HG02798 (cell line): ENCODE measurements at regions not wholly inside any gene's neighbourhood (a gene's known extent, or its start where the extent isn't known, plus 50 kb on each side); places are given as distances from the start of the nearest gene placed in this dataset.

Experiments used
- ATAC-seq: cut with Tn5 transposase; IDR thresholded peaks from one replicate; pipeline ENCODE4 v1.9.1; 2021; ENCODE audit warnings: mild to moderate bottlenecking; ENCODE audit not compliant: unreplicated experiment, poor library complexity

GRCh38 chr7:155138204-155138603, 68.1 kb downstream of the HTR5A start:
- ATAC-seq, result no peak

- no peak for ATAC-seq
Measured at GRCh38 chr7:155141562-155141961, 71.4 kb downstream of the HTR5A start.

GRCh38 chr7:155143381-155143780, 73.3 kb downstream of the HTR5A start:
- no peak for ATAC-seq

- no peak for ATAC-seq
Measured at GRCh38 chr7:155144371-155144770, 74.2 kb downstream of the HTR5A start.

- ATAC-seq, result no peak
Measured at GRCh38 chr7:155145477-155146255, 75.5 kb downstream of the HTR5A start.

DNA sequence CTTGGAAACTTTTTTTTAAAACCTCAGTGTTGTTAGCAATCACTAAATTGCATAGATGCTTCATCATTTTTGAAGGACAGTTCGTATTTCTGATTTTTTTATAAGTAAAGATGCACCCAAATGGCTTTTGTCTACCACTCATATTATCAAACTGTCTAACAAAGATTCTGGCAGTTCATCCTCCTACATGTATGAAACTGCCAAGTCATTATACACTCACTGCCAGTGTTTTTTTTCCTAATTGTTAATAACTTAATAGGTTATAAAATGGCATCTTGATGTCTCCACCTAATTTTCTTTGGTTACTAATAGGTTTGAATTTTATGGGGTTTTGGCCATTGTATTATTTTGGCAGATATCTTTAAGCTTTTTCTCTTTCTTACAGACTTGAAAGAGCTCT, 77.0 kb downstream of the HTR5A start:
- ATAC-seq, result no peak

- ATAC-seq, result no peak
Measured at GRCh38 chr7:155147624-155148023, 77.5 kb downstream of the HTR5A start.

DNA sequence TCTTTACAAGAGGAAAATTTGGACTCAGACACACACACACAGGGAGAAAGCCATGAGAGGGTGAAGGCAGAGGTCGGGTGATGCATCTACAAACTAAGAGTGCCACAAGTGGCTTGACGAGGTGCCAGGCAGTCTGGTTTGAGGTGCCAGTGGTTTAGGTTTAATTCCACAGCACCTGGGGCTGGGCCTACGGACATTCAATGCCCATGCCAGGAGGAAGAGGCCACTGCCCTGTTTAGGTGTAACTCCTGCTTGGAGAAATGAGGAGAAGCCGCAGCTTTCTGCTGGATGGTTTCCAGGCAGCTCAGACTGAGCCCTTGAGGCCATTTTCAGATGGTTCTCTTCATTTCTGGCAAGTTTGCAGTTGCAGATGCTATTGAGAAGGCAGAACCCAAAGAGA, 83.6 kb downstream of the HTR5A start:
- ATAC-seq, result no peak

DNA sequence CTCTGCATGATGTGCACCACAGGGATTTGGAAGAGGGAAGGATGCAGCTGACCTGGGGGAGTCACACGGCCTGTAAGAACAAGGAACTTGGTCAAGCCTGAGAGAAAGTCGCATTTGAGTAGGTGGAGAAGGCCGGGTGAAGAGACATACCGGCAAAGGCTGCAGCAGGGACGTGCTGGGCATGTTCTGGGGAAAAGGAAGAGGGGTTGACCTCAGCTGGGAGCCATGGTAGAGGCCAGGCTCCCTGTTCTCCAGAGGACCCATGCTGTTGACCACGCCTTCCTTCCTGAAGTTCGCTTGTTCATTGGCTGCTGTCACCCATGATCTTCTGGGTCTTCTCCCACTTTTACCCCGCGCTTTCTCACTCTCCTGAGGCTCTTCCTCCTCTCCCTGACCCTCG, 84.5 kb downstream of the HTR5A start:
- ATAC-seq, result no peak

DNA sequence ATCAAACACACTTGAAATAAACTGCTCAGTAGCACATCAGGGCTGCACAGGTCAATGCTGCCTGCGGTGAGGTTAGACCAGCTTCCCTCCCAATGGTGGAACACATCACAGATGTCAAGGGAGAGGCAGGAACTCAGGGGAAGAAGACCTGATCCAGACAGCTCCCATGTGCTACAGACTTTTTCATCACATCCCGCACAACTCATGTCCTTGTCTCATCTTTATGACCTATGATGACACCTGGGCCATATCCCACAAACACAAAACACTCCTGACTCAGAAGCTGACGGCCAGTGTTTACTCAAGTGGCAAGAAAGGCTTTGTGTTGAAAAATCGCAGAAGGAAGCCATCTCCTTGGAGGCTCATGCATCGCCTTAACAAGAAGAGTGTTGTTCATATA, 91.6 kb downstream of the HTR5A start:
- no peak for ATAC-seq

- no peak for ATAC-seq
Measured at GRCh38 chr7:155162422-155162821, 92.3 kb downstream of the HTR5A start.

- ATAC-seq, result no peak
Measured at GRCh38 chr7:155163696-155164095, 93.6 kb downstream of the HTR5A start.

DNA sequence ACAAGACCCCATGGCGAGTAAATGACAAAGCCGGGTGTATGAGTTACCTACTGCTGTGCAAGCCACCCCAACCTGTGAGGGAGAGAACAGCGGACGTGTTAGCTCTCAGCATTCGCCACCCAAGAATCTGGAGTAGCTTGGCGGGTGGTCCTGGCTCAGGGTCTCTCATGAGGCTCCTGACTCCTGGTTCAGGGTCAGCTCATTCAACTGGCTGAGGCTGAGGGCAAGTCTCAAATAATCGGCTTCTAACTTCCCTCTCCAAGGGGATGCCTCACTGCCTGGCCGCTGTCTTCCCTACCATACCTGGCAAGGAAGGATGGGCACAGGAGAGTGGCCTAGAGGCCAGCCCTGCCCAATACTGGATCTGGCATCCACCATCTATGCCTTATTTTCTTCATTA, 94.2 kb downstream of the HTR5A start:
- ATAC-seq, result no peak

GRCh38 chr7:155166108-155166507, 96.0 kb downstream of the HTR5A start:
- no peak for ATAC-seq

GRCh38 chr7:155166673-155167370, 96.7 kb downstream of the HTR5A start:
- ATAC-seq, result no peak

DNA sequence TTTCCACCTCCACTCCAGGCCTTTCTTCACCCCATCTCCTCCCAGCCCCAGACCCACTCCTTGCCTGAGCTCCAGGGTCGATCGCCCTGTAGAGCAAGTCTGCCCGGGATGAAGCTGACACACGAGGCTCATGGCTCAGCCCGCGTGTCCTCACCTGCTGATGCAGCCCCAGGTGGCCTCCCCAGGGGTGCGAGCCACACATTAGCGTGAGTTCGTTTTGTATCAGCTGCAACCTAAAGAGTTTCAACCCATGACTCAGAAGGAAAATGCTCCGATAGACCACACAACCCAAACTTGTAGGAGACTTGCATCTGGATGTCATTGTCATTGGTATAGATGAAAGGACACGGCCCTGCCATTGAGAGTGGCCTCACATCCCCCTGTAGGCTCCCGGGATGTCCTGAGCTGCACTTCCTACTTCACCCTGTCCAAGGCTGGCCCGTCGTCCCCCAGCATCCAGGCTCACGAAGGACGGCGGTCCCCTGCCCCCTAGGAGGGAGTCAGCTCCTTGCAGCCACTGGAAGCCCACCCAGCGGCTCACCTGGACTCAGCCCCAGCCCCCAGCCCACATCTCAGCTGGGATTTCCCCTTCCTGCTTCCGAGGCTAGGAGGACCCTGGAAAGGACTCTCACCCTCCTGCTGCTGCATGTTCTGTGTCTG, 97.7 kb downstream of the HTR5A start:
- no peak for ATAC-seq

DNA sequence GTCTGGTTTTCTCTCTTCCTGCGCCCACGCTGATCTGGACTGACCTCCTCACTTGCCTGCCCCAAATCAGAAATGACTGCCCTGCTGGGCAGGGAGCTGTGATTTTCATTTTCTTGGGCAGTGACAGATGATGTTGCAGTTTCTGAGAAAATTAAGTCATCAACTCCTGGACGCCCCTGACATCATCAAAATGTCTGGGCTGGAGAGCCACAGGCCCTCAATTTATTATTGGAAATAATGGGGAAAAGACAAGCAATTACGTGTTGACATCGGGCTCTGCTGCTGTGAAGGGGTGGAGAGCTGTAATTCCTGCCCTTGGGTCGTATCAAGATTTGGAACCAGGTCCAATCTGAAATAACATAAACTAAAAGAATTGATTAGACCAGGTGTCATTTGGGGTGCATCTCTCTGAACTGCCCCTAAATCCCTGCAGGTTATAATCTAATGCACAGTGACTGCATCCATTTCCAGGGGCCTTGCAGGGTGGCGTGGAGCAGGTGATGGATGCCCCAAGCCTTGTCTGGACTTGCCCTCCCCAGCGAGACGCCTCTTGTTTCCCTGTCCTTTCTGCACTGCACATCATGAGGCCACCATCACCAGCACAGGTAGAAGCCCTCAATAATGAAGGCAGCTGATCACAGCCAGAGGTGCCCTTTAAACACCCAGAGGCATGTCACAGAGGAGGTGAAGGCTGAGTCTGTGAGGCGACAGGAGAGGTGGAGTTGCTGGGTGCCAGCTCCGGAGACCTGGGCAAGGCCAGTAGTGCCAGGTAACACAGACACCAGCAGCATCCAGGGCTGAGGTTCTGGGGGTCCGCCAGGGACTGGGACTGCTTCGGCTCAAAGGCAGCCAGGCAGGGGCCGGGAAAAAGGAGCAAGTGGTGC, 98.7 kb downstream of the HTR5A start:
- ATAC-seq, result no peak

DNA sequence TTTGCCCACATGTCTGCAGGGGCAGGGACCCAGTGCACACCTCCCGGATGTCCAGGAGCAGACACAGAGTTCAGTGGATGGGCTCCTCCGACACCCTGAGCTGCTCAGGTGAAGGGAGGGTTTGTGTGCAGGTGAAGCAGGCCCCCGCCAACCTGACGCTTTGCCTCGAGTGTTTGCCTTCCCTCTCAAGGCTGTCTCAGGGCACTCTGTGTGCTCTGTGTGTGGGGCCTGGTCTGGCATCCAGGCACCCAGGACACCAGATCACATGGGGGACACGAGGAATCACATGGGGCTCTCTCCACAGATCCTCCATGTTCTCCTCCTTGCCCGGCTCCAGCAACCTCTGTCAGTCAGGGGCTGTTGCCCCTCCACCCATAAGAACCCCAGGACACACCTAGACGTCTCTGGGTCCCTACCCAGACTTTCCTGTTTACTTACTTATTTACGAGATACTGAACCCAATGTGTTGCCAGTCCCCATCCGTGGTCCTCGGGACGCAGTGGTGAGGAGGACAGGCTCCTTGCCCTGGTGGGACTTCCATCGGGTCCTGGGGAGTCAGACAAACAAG, 99.5 kb downstream of the HTR5A start:
- ATAC-seq, result no peak

DNA sequence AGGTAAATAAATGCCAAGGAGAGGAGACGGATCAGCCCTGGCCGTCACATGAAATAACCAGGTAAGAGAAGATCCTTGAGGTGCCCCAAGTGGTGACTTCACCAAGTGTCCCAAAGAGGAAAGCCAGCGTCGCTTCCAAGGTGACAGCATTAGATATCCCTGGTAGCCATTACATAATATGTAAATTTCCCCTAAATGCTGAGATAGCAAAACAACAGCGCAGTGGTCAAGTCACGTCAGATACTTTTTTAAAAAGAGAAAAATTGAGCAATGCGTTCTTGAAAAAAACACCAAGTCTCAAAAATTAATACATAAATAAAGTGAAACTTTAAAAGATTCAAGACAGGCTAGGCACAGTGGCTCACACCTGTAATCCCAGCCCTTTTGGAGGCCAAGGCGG, 100.2 kb downstream of the HTR5A start:
- ATAC-seq, result no peak

GRCh38 chr7:155172141-155172540, 102.0 kb downstream of the HTR5A start:
- ATAC-seq, result no peak
